ENCODE measurements at regions not wholly inside any gene's neighbourhood (a gene's known extent, or its start where the extent isn't known, plus 50 kb on each side); places are given as distances from the start of the nearest gene placed in this dataset.

GRCh38 chr2:220394433-220394832 lies 767.0 kb downstream of the SLC4A3 start:
- no peak for DNase-seq (ENCODE audit: low spot score, unreplicated experiment)
- TF ChIP-seq, protein P1, sequence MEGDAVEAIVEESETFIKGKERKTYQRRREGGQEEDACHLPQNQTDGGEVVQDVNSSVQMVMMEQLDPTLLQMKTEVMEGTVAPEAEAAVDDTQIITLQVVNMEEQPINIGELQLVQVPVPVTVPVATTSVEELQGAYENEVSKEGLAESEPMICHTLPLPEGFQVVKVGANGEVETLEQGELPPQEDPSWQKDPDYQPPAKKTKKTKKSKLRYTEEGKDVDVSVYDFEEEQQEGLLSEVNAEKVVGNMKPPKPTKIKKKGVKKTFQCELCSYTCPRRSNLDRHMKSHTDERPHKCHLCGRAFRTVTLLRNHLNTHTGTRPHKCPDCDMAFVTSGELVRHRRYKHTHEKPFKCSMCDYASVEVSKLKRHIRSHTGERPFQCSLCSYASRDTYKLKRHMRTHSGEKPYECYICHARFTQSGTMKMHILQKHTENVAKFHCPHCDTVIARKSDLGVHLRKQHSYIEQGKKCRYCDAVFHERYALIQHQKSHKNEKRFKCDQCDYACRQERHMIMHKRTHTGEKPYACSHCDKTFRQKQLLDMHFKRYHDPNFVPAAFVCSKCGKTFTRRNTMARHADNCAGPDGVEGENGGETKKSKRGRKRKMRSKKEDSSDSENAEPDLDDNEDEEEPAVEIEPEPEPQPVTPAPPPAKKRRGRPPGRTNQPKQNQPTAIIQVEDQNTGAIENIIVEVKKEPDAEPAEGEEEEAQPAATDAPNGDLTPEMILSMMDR (IDR thresholded peaks at IDR 0.05; ENCODE audit: unreplicated experiment) = no peak
- Mint-ChIP-seq H3K27ac (no peak overlapping the region), H3K4me1 (ENCODE audit: low read depth) (no peaks in the 10 kb centered on the region), H3K27me3 (peaks cover 7% of the 10 kb centered on the region), H3K9me3 (ENCODE audit: low read depth) (no peaks in the 10 kb centered on the region), H3K36me3 (ENCODE audit: insufficient read depth) (no peaks in the 10 kb centered on the region), H3K4me3 (ENCODE audit: low read depth) (no peak overlapping the region)

DNA sequence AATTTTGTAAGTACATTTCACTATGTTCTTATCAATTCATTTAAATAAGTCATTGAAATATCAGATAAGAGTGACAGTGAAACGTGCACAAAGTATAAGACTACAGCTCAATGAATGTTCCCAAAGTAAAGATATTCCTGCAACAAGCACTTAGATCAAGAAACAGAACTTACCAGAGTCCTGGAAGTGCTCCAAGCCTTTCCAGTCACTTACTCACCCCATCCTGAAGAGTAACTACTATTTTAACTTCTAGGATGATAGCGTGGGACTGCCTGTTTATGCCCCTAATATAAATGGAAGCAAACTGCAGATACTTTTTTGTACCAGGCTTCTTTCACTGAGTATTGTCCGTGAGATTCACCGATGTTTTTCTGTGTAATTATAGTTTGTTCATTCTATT lies 768.9 kb downstream of the SLC4A3 start:
- no peak for DNase-seq (ENCODE audit: low spot score, unreplicated experiment)
- Mint-ChIP-seq H3K4me3 (ENCODE audit: low read depth) (no peak overlapping the region), H3K36me3 (ENCODE audit: insufficient read depth) (no peaks in the 10 kb centered on the region), H3K27me3 (peaks cover 6% of the 10 kb centered on the region), H3K27ac (no peak overlapping the region), H3K4me1 (ENCODE audit: low read depth) (no peaks in the 10 kb centered on the region), H3K9me3 (ENCODE audit: low read depth) (peaks cover 7% of the 10 kb centered on the region)
- TF ChIP-seq, protein P1 (IDR thresholded peaks at IDR 0.05; ENCODE audit: unreplicated experiment) = no peak

GRCh38 chr2:220410296-220410695 lies 782.9 kb downstream of the SLC4A3 start:
- Mint-ChIP-seq H3K4me3 (ENCODE audit: low read depth) (no peak overlapping the region), H3K4me1 (ENCODE audit: low read depth) (no peaks in the 10 kb centered on the region), H3K27ac (no peak overlapping the region), H3K9me3 (ENCODE audit: low read depth) (peaks cover 50% of the 10 kb centered on the region), H3K36me3 (ENCODE audit: insufficient read depth) (peaks cover 3% of the 10 kb centered on the region), H3K27me3 (no peaks in the 10 kb centered on the region)
- TF ChIP-seq, protein P1 (IDR thresholded peaks at IDR 0.05; ENCODE audit: unreplicated experiment) = no peak
- no peak for DNase-seq (ENCODE audit: low spot score, unreplicated experiment)

GRCh38 chr2:220417503-220417902 lies 790.1 kb downstream of the SLC4A3 start:
- H3K4me3 Mint-ChIP-seq (ENCODE audit: low read depth) = peak overlapping the region; percentile 29
- H3K9me3 Mint-ChIP-seq (ENCODE audit: low read depth) = peaks cover 4% of the 10 kb centered on the region
- no peaks in the 10 kb centered on the region for H3K36me3 Mint-ChIP-seq (ENCODE audit: insufficient read depth)
- H3K4me1 Mint-ChIP-seq (ENCODE audit: low read depth) = peaks cover 20% of the 10 kb centered on the region
- TF ChIP-seq, protein P1 (IDR thresholded peaks at IDR 0.05; ENCODE audit: unreplicated experiment) = no peak
- H3K27me3 Mint-ChIP-seq = no peaks in the 10 kb centered on the region
- no peak overlapping the region for H3K27ac Mint-ChIP-seq
- no peak for DNase-seq (ENCODE audit: low spot score, unreplicated experiment)

DNA sequence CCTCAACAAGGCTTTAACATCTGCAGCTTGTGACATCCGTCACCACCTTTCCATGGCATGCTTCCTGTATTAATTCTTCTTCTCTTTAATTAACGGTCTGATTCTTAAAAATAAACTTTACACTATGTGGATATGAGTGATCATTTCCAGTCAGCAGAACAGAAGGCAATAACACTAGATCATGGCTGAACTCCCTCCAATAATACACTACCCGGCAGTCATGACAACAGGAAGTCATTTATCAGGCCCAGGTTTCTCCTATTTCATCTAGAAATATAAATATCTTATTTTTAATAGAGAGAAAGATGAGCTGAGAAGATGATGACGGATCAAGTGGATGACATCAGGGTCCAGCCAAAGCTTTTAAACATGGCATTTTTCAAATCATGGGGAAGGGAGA lies 792.2 kb downstream of the SLC4A3 start:
- Mint-ChIP-seq H3K4me3 (ENCODE audit: low read depth) (no peak overlapping the region), H3K4me1 (ENCODE audit: low read depth) (peaks cover 20% of the 10 kb centered on the region), H3K36me3 (ENCODE audit: insufficient read depth) (no peaks in the 10 kb centered on the region), H3K27me3 (no peaks in the 10 kb centered on the region), H3K9me3 (ENCODE audit: low read depth) (peaks cover 4% of the 10 kb centered on the region), H3K27ac (no peak overlapping the region)
- TF ChIP-seq, protein P1 (IDR thresholded peaks at IDR 0.05; ENCODE audit: unreplicated experiment) = no peak
- DNase-seq (ENCODE audit: low spot score, unreplicated experiment) = no peak
